ENCODE measurements at regions not wholly inside any gene's neighbourhood (a gene's known extent, or its start where the extent isn't known, plus 50 kb on each side); places are given as distances from the start of the nearest gene placed in this dataset.

GRCh38 chr2:158013891-158014290, 87.8 kb upstream of the UPP2 start:
- TF ChIP-seq CTCF (IDR thresholded peaks at IDR 0.05 in 8 of 11, conservative IDR thresholded peaks at IDR 0.05 in 3 of 11), result no peak
- TF ChIP-seq POLR2A (IDR thresholded peaks at IDR 0.05), result no peak
- no peak for TF ChIP-seq POLR2AphosphoS5 (IDR thresholded peaks at IDR 0.05)
